NCI-H446 (cell line): ENCODE measurements at regions not wholly inside any gene's neighbourhood (a gene's known extent, or its start where the extent isn't known, plus 50 kb on each side); places are given as distances from the start of the nearest gene placed in this dataset.
"Not testable (repeated sequence)": the region's sequence is repeated elsewhere in the genome, so short reads cannot be mapped to it uniquely, and the experiment has no call there.

Experiments
- DNase-seq, 2 experiments: peaks; one replicate each; lab custom pipeline; 2025; lab: John Stamatoyannopoulos, UW

DNA sequence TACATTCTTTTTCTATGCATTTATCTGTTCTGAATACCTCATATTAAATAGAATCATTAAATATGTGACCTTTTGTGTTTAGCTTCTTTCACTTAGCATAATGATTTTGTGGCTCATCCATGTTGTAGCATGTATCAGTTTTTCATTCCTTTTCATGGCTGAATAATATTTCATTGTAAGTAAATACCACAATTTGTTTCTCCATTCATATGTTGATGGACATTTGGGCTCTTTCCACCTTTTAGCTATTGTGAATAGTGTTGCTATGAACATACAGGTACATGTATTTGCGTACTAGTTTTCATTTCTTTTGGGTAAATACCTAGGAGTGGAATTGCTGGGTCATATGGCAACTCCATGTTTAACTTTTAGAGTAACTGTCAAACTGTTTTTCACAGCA, 85.1 kb downstream of the GNL3L start:
- no peak for DNase-seq

DNA sequence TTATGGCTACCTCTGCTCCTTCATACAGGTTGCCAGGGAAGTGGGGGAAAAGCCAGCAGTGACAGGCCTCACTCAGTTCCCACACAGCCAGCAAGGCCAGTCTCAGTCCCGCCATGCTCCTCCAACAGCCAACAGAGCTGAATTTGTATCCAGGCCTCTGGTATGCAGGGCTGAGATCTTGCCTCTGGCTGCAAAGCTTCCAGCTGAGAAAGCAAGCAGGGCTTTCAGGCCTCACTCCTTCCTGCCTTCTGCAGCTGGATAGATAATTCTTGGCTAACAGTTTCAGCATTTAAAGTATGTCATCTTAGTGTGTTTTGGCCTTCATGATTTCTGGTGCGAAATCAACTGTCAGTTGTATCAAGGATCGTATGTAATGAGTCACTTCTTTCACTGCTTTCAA, 103.6 kb downstream of the GNL3L start:
- DNase-seq: no peak

DNA sequence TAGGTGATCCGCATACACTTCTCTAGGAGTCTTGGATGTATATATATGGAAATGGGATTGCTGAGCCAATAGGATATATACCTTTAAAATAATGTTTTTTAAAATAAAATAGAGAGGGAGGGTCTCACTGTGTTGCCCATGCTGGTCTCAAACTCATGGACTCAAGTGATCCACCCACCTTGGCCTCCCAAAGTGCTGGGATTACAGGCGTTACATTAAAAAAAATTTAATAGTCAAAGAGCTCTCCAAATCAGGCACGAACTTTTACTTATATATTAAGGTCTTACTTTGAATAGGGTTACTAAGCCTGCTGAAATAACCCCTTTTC, 109.0 kb downstream of the GNL3L start:
- no peak for DNase-seq

DNA sequence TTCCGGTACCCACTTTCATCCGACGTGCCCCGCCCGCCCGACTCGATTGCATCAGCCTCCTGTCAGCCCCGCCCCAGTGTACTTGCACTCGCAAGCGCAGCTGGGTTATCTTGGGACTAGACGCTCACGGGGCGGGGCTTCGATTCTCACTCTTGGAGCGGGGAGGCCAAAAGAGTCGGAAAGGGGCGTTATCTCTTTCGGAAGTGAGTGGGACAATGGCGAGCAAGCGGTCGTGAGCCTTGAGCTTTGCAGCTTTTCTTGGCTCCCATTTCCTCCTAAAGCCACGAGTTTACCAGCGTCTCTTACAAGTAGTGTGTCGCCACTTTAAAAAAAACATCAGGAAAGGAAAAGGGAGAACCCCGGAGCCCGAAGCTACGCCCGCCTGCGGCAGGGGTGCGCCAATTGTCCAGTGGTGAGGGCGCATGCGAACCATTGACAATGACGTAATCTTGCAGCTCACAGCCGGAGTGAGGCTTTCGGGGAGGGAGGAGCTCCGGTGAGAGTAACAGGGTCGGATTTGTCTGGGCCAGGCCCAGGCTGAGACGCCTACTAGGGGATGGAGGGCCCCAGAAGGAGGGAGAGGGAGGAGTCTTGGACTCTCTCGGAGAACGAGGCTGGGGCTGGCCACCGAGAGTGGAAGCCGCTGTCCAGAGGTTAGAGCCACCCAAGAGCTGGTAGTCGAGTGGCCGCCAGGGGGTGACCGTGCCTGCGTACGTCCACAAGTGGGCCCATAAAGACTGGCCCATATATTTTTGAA, 109.5 kb downstream of the GNL3L start:
- DNase-seq: peak; percentile 83 to 93

DNA sequence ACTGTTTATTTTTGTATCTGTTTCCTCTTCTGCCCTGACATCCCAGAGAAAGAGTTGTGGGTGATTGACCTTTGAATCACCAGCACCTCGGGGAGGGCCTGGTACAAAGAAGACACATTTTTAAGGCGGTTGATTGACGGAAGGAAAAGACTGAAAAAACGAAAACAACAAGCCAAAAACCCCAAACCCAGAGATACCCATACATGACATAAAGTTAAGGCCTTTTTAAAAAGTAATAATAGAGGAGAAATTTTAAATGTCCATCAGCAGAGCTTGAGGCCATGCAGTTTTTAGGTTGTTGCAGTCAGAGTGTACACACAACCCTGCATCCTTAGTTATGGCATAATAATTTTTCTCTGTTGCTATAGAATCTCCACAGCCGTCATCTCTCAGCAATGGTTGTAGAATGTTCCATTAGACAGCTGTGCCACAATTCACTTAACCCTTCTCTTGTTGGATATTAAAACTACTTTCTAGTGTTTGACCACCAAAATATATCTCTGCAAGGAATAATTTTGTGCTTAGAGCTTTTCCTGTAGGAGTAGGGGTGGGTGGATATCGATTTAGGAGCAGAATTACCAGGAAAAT, 110.2 kb downstream of the GNL3L start:
- DNase-seq: no peak

DNA sequence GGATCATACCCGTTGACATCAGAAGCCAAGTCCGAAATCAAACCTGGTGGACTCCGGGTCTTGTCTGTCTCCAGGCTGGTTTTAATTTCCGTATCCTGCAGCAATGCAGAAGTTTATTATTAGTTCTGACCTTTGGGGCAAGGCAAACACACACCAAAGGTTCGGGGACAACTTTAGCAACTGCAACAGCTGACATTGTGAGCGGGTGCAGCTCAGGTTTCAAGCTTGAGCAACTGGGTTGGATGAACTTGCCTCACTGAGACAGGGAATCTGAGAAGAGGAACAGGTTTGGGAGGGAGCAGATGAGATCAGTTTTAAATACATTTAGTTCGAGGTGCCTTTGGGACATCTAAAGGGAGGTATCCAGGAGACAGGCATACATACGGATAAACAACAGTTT, 110.7 kb downstream of the GNL3L start:
- DNase-seq: no peak

DNA sequence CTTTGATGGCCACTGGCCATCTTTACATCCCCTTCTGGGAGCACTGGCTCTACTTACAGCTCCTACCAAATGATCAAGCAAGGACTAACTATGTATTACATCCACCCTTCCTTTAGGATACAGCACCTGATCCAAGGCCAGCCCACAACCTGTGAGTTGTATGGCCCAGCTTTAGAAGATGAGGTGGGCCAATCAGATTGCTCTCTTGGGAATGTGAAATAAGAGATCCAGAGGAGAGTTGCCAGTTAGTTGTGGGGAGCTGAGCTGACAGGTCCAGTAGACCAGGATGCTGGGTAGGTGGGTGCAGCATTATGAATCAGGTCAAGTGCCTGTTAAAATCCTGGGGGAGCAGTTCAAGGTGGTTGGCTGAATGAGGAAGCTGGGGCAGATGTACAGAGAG, 111.5 kb downstream of the GNL3L start:
- no peak for DNase-seq

DNA sequence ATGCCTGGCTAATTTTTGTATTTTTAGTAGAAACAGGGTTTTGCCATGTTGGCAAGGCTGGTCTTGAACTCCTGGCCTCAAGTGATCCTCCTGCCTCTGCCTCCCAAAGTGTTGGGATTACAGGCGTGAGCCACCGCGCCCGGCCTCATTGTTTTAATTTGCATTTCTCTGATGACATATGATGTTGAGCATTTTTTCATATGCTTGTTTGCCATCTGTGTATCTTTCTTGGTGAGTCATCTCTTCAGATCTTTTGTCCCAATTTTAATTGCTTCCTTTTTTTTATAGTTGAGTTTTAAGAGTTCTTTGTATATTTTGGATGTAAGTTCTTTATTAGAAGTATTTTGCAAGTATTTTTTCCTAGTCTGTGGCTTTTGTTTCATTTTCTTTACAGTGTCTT, 117.6 kb downstream of the GNL3L start:
- DNase-seq: not testable (repeated sequence)

DNA sequence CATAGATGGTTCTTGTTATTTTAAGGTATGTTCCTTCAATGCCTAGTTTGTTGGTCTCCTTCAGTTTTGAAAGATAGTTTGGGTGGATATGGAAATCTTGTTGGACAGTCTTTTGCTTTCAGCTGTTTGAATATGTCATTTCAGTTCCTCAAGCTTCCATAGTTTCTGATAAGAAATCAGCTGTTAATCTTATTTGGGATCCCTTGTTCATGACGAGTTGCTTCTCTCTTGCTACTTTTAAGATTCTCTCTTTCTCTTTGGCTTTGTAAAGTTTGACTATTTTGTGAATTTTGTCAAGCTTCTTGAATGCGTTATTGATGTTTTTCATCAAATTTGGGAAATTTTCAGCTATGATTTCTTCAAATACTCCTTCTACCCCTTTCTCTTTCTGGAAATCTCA, 129.5 kb downstream of the GNL3L start:
- DNase-seq: no peak

DNA sequence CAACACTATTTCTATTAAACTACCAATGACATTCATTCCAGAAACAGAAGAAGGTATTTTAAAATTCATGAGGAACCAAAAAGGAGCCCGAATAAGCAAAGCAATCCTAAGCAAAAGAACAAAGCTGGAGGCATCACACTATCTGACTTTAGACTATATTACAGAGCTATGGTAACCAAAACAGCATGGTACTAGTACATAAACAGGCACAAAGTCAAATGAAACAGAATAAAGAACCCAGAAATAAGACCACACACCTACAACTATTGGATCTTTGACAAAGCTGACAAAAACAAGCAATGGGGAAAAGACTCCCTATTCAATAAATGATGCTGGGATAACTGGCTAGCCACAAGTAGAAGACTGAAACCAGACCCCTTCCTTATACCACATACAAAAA, 122.3 kb downstream of the ITIH6 start:
- DNase-seq: no peak

DNA sequence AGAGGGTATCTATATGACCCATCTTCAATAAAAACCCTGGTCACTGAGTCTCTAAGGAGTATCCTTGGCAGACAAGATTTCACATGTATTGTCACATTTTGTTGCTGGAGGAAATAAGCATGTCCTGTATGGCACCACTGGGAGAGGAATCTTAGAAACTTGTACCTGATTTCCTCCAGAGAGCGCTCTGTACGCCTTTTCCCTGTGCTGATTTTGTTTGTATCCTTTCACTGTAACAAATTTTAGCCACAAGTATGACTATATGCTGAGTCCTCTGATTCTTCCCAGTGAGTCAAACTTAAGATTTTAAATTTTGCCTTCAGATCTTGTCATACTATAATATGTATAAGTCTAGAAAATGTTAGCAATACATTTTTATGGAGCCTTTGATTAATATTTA, 102.8 kb downstream of the ITIH6 start:
- DNase-seq: no peak

DNA sequence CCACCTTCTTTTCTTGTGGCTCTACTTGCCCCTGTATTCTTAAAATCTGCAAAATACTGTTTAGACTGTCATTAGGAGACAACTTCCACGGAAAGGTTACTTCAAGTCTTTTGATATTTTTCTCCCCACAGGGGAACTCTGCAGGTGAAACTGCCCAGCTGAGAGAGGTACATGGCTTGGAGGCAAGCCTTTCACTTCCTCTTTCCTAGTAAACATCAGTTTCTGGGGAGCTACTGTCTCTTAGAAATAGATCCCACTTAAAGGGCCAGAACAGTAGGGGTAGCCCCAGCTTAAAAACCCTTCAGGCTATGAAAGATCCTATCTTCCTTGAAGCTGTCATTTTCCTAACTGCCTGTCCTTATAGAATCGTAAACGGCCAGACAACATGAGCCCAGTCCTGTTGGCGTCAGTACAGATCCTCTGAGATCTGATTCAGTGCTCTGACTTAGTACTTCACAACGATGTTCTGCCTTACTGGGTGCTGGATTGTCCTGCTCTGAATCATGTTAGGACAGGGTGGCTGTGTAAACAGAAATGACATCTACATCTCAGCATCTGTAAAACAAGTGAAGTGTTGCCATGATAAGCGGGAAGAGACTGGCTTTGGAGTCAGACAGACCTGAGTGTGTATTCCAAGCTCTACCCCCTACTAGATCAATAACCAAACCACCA, 102.1 kb downstream of the ITIH6 start:
- no peak for DNase-seq
